NCI-H2171 treated with DMSO at 0.1 percent for 48 hours (cell line): ENCODE measurements at regions not wholly inside any gene's neighbourhood (a gene's known extent, or its start where the extent isn't known, plus 50 kb on each side); places are given as distances from the start of the nearest gene placed in this dataset.
A peak's percentile ranks its signal among the peaks of the same experiment; 100 is the strongest.
"Not testable (repeated sequence)": the region's sequence is repeated elsewhere in the genome, so short reads cannot be mapped to it uniquely, and the experiment has no call there.

Experiments used
- DNase-seq: peaks from one replicate; lab custom pipeline; 2025; lab: John Stamatoyannopoulos, UW

- DNase-seq: not testable (repeated sequence)
Measured at GRCh38 chr14:105678996-105679958, 152.9 kb downstream of the TMEM121 start.

GRCh38 chr14:105679959-105680735 is 153.8 kb downstream of the TMEM121 start:
- not testable (repeated sequence) for DNase-seq

- not testable (repeated sequence) for DNase-seq
Measured at GRCh38 chr14:105680736-105681098, 154.3 kb downstream of the TMEM121 start.

- not testable (repeated sequence) for DNase-seq
Measured at GRCh38 chr14:105681606-105682185, 155.3 kb downstream of the TMEM121 start.

- DNase-seq: not testable (repeated sequence)
Measured at GRCh38 chr14:105682442-105682841, 156.1 kb downstream of the TMEM121 start.

- DNase-seq: no peak
Measured at GRCh38 chr14:105682956-105683570, 156.7 kb downstream of the TMEM121 start.

- not testable (repeated sequence) for DNase-seq
Measured at GRCh38 chr14:105684056-105684455, 157.7 kb downstream of the TMEM121 start.

- not testable (repeated sequence) for DNase-seq
Measured at GRCh38 chr14:105684597-105684996, 158.2 kb downstream of the TMEM121 start.

- DNase-seq: no peak
Measured at GRCh38 chr14:105685003-105685402, 158.6 kb downstream of the TMEM121 start.

GRCh38 chr14:105685605-105686004 is 159.2 kb downstream of the TMEM121 start:
- DNase-seq: not testable (repeated sequence)

- DNase-seq: not testable (repeated sequence)
Measured at GRCh38 chr14:105686050-105686449, 159.7 kb downstream of the TMEM121 start.

- not testable (repeated sequence) for DNase-seq
Measured at GRCh38 chr14:105686462-105687170, 160.2 kb downstream of the TMEM121 start.

- not testable (repeated sequence) for DNase-seq
Measured at GRCh38 chr14:105687171-105688022, 161.0 kb downstream of the TMEM121 start.

- DNase-seq: not testable (repeated sequence)
Measured at GRCh38 chr14:105688023-105688351, 161.6 kb downstream of the TMEM121 start.

GRCh38 chr14:105688664-105689221 is 162.4 kb downstream of the TMEM121 start:
- DNase-seq: not testable (repeated sequence)

GRCh38 chr14:105689722-105690121 is 163.3 kb downstream of the TMEM121 start:
- no peak for DNase-seq

GRCh38 chr14:105690671-105691070 is 164.3 kb downstream of the TMEM121 start:
- DNase-seq: no peak

- DNase-seq: peak; percentile 54
Measured at GRCh38 chr14:105691321-105692109, 165.1 kb downstream of the TMEM121 start.

GRCh38 chr14:105692110-105692685 is 165.8 kb downstream of the TMEM121 start:
- DNase-seq: not testable (repeated sequence)
